M059J (cell line): ENCODE measurements at regions not wholly inside any gene's neighbourhood (a gene's known extent, or its start where the extent isn't known, plus 50 kb on each side); places are given as distances from the start of the nearest gene placed in this dataset.

ENCODE experiments used
- DNase-seq: peaks from one replicate; pipeline ENCODE4 v3.0.0-alpha.2; 2012; ENCODE audit warnings: low read depth

GRCh38 chr6:165915022-165915770 lies 252.2 kb upstream of the PDE10A start:
- DNase-seq = no peak

GRCh38 chr6:165913676-165914570 lies 250.9 kb upstream of the PDE10A start:
- no peak for DNase-seq

- DNase-seq = peak; percentile 29
Observed at GRCh38 chr6:165910184-165910966, 247.3 kb upstream of the PDE10A start.

- no peak for DNase-seq
Observed at GRCh38 chr6:165906736-165907135, 243.7 kb upstream of the PDE10A start.

- no peak for DNase-seq
Observed at GRCh38 chr6:165905744-165906143, 242.7 kb upstream of the PDE10A start.

GRCh38 chr6:165900970-165901369 lies 237.9 kb upstream of the PDE10A start:
- no peak for DNase-seq

GRCh38 chr6:165899611-165900010 lies 236.6 kb upstream of the PDE10A start:
- no peak for DNase-seq

- DNase-seq = no peak
Observed at GRCh38 chr6:165895421-165896165, 232.6 kb upstream of the PDE10A start.

- no peak for DNase-seq
Observed at GRCh38 chr6:165894171-165894825, 231.3 kb upstream of the PDE10A start.

- no peak for DNase-seq
Observed at GRCh38 chr6:165893431-165893830, 230.4 kb upstream of the PDE10A start.

- no peak for DNase-seq
Observed at GRCh38 chr6:165891320-165891719, 228.3 kb upstream of the PDE10A start.

- no peak for DNase-seq
Observed at GRCh38 chr6:165890404-165890735, 227.3 kb upstream of the PDE10A start.

GRCh38 chr6:165889636-165890403 lies 226.8 kb upstream of the PDE10A start:
- peak; percentile 7 for DNase-seq

GRCh38 chr6:165886169-165886568 lies 223.1 kb upstream of the PDE10A start:
- DNase-seq = no peak

- peak; percentile 35 for DNase-seq
Observed at GRCh38 chr6:165884813-165885765, 222.0 kb upstream of the PDE10A start.

GRCh38 chr6:165883851-165884640 lies 221.0 kb upstream of the PDE10A start:
- DNase-seq = peak; percentile 46

GRCh38 chr6:165881806-165882205 lies 218.8 kb upstream of the PDE10A start:
- no peak for DNase-seq

- DNase-seq = no peak
Observed at GRCh38 chr6:165880686-165881085, 217.6 kb upstream of the PDE10A start.
